ENCODE measurements at regions not wholly inside any gene's neighbourhood (a gene's known extent, or its start where the extent isn't known, plus 50 kb on each side); places are given as distances from the start of the nearest gene placed in this dataset.

GRCh38 chr2:166665991-166666940, 172.2 kb upstream of the SCN7A start:
- Histone ChIP-seq H3K9me2 (replicated peaks; ENCODE audit: insufficient read depth) (no peaks in the 10 kb centered on the region), H4K20me1 (ENCODE audit: insufficient read depth, poor library complexity, severe bottlenecking) (no peaks in the 10 kb centered on the region), H3K27me3 (no peaks in the 10 kb centered on the region), H2AFZ (no peak overlapping the region), H3K36me3 (replicated peaks; ENCODE audit: insufficient read depth, low read depth) (no peaks in the 10 kb centered on the region), H3K9me3 (ENCODE audit: low read depth) (no peaks in the 10 kb centered on the region), H3K4me1 (ENCODE audit: insufficient read depth) (no peaks in the 10 kb centered on the region), H3K79me2 (no peaks in the 10 kb centered on the region), H3K4me3 (no peak overlapping the region), H3K27ac (no peak overlapping the region), H3K4me2 (no peak overlapping the region)
- 83% methylated on average over 2 of the region's 2 CpGs for WGBS (ENCODE audit: low lambda C conversion rate, missing lambda C conversion rate)
- peak; percentile 5 for DNase-seq (ENCODE audit: low spot score)
- TF ChIP-seq CTCF (IDR thresholded peaks at IDR 0.05; ENCODE audit: poor library complexity): no peak
- no peak for TF ChIP-seq EZH2phosphoT487 (IDR thresholded peaks at IDR 0.05; ENCODE audit: low read depth, severe bottlenecking, unreplicated experiment)
- TF ChIP-seq EZH2 (IDR thresholded peaks at IDR 0.05; ENCODE audit: borderline replicate concordance): no peak

- no peak overlapping the region for H3K27ac ChIP-seq
- no peaks in the 10 kb centered on the region for H3K79me2 ChIP-seq
- H3K4me1 ChIP-seq (ENCODE audit: insufficient read depth): no peaks in the 10 kb centered on the region
- no peak overlapping the region for H3K4me2 ChIP-seq
- no peaks in the 10 kb centered on the region for H3K27me3 ChIP-seq
- WGBS (ENCODE audit: low lambda C conversion rate, missing lambda C conversion rate): 53% methylated on average over 3 of the region's 3 CpGs
- DNase-seq (ENCODE audit: low spot score): no peak
- H3K4me3 ChIP-seq: no peak overlapping the region
- H3K36me3 ChIP-seq (replicated peaks; ENCODE audit: insufficient read depth, low read depth): no peaks in the 10 kb centered on the region
- H3K9me2 ChIP-seq (replicated peaks; ENCODE audit: insufficient read depth): no peaks in the 10 kb centered on the region
- TF ChIP-seq EZH2 (IDR thresholded peaks at IDR 0.05; ENCODE audit: borderline replicate concordance): no peak
- no peak for TF ChIP-seq CTCF (IDR thresholded peaks at IDR 0.05; ENCODE audit: poor library complexity)
- TF ChIP-seq EZH2phosphoT487 (IDR thresholded peaks at IDR 0.05; ENCODE audit: low read depth, severe bottlenecking, unreplicated experiment): no peak
- no peaks in the 10 kb centered on the region for H4K20me1 ChIP-seq (ENCODE audit: insufficient read depth, poor library complexity, severe bottlenecking)
- H2AFZ ChIP-seq: no peak overlapping the region
- H3K9me3 ChIP-seq (ENCODE audit: low read depth): no peaks in the 10 kb centered on the region
Measured at GRCh38 chr2:166661824-166662223, 167.8 kb upstream of the SCN7A start.

GRCh38 chr2:166661391-166661790, 167.3 kb upstream of the SCN7A start:
- no peaks in the 10 kb centered on the region for H3K36me3 ChIP-seq (replicated peaks; ENCODE audit: insufficient read depth, low read depth)
- DNase-seq (ENCODE audit: low spot score): no peak
- no peaks in the 10 kb centered on the region for H4K20me1 ChIP-seq (ENCODE audit: insufficient read depth, poor library complexity, severe bottlenecking)
- H3K4me1 ChIP-seq (ENCODE audit: insufficient read depth): no peaks in the 10 kb centered on the region
- H2AFZ ChIP-seq: no peak overlapping the region
- H3K27ac ChIP-seq: no peak overlapping the region
- H3K27me3 ChIP-seq: no peaks in the 10 kb centered on the region
- no peaks in the 10 kb centered on the region for H3K9me3 ChIP-seq (ENCODE audit: low read depth)
- H3K4me3 ChIP-seq: no peak overlapping the region
- H3K9me2 ChIP-seq (replicated peaks; ENCODE audit: insufficient read depth): no peaks in the 10 kb centered on the region
- WGBS (ENCODE audit: low lambda C conversion rate, missing lambda C conversion rate): 82% methylated on average over 2 of the region's 2 CpGs
- H3K79me2 ChIP-seq: no peaks in the 10 kb centered on the region
- TF ChIP-seq EZH2phosphoT487 (IDR thresholded peaks at IDR 0.05; ENCODE audit: low read depth, severe bottlenecking, unreplicated experiment): no peak
- no peak for TF ChIP-seq EZH2 (IDR thresholded peaks at IDR 0.05; ENCODE audit: borderline replicate concordance)
- no peak for TF ChIP-seq CTCF (IDR thresholded peaks at IDR 0.05; ENCODE audit: poor library complexity)
- H3K4me2 ChIP-seq: no peak overlapping the region
